Pancreas (tissue), 10 donors: ENCODE measurements at regions not wholly inside any gene's neighbourhood (a gene's known extent, or its start where the extent isn't known, plus 50 kb on each side); places are given as distances from the start of the nearest gene placed in this dataset.

ENCODE experiments used
- ATAC-seq, 4 donors: fragments of 200-7000 bp; cut with Tn5 transposase; one replicate each; pipeline versions ENCODE4 v1.8.0 to v1.9.1; 2020; ENCODE audit warnings: mild to moderate bottlenecking in 4 of 4, moderate library complexity in 4 of 4
- DNase-seq, 6 donors: peaks; one replicate each; pipeline ENCODE4 v3.0.0-alpha.2; 2020
- FAIRE-seq: peaks from 2 replicates; lab custom pipeline; 2012; peaks lifted over from hg19 to GRCh38; lab: Jason Lieb, UNC
- H3K27ac ChIP-seq, 4 donors: fragments of 200-600 bp; sonication (generic); 1 replicate in 3 of 4; 2 replicates in 1 of 4; pipeline versions ENCODE4 v1.5.0 to v1.8.0; 2020
- H3K27me3 ChIP-seq, 4 donors: fragments of 200-600 bp; one replicate each; pipeline ENCODE4 v1.8.0; 2021
- H3K36me3 ChIP-seq, 3 donors: fragments of 200-600 bp; sonication (generic) in 1 of 3; one replicate each; pipeline versions ENCODE4 v1.5.0 to v1.8.0; 2020 to 2021
- H3K4me1 ChIP-seq, 3 donors: fragments of 200-600 bp; one replicate each; pipeline ENCODE4 v1.8.0; 2021
- H3K4me3 ChIP-seq, 4 donors: fragments of 200-600 bp; sonication (generic) in 2 of 4; one replicate each; pipeline versions ENCODE4 v1.5.0 to v1.8.0; 2020 to 2021
- H3K9me3 ChIP-seq, 4 donors: fragments of 200-600 bp; one replicate each; pipeline ENCODE4 v1.8.0; 2021
- WGBS, 2 donors: extraction: QIAGEN DNeasy Blood & Tissue Kit; methylation state at CpG; one replicate each; pipeline ENCODE4 v1.1.7; 2013; 5-methylcytosine and 5-hydroxymethylcytosine counted together
- intact Hi-C, 3 donors: fragments of 100-400 bp; cut with DNase I; formaldehyde crosslinking; loops; one replicate each; pipeline versions ENCODE4 v1.11.1 to v1.14.2; 2022
- TF ChIP-seq, protein P1 (sequence below), 4 donors: fragments of 200-600 bp; sonication (generic) in 3 of 4; IDR thresholded peaks; one replicate each; pipeline versions ENCODE4 v1.5.0 to v1.8.0; 2021; ENCODE audit warnings: antibody characterized with exemption in 4 of 4
- donor health status: healthy with polysubstance abuse.
- donor health status: DM: no; HTN: no; CAD: no; lungs with moderate emphysema.
- donor health status: DM: no; HTN: no; CAD: no.
- donor health status: control.
- donor health status: control.
- donor health status: Bipolar disorder and iron deficiency.
- donor health status: DM: yes; HTN: yes; CAD: no.
- donor health status: DM: no; HTN: no; CAD: no.
- donor health status: DM: no; HTN: no; CAD: no.
- donor health status: DM: yes; HTN: yes; CAD: no.

DNA sequence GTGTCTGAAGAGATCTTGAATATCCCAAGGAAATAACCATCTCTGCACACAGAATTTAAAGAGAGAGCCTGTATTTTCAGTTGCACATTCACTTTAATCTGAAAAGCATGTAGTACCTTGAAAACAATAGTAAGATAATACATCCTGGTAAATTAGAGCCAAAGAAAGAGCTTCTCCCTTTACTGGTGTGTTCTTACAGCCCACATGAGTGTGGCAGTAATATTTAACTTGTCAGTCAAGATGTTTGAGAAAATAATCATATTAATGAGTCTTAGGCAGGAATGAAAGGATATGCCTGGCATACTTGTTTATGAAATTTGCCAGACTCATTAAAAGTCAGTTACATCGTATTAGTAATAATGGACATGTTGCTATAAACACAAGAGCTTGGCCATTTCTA is 908.4 kb upstream of the ADGRL4 start:
- H3K9me3 ChIP-seq: no peaks in the 10 kb centered on the region
- no peak overlapping the region for H3K27ac ChIP-seq
- no peak overlapping the region for H3K4me3 ChIP-seq
- no peaks in the 10 kb centered on the region for H3K27me3 ChIP-seq
- intact Hi-C loops: no loop called here
- TF ChIP-seq, protein P1, sequence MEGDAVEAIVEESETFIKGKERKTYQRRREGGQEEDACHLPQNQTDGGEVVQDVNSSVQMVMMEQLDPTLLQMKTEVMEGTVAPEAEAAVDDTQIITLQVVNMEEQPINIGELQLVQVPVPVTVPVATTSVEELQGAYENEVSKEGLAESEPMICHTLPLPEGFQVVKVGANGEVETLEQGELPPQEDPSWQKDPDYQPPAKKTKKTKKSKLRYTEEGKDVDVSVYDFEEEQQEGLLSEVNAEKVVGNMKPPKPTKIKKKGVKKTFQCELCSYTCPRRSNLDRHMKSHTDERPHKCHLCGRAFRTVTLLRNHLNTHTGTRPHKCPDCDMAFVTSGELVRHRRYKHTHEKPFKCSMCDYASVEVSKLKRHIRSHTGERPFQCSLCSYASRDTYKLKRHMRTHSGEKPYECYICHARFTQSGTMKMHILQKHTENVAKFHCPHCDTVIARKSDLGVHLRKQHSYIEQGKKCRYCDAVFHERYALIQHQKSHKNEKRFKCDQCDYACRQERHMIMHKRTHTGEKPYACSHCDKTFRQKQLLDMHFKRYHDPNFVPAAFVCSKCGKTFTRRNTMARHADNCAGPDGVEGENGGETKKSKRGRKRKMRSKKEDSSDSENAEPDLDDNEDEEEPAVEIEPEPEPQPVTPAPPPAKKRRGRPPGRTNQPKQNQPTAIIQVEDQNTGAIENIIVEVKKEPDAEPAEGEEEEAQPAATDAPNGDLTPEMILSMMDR (IDR thresholded peaks at IDR 0.05): no peak
- no peak for ATAC-seq
- 92% methylated on average over 1 of the region's 1 CpG for WGBS, 2 donors
- no peaks in the 10 kb centered on the region for H3K36me3 ChIP-seq
- no peaks in the 10 kb centered on the region for H3K4me1 ChIP-seq
- DNase-seq: no peak
- no peak for FAIRE-seq

GRCh38 chr1:79912813-79913212 is 906.3 kb upstream of the ADGRL4 start:
- H3K4me1 ChIP-seq: no peaks in the 10 kb centered on the region
- TF ChIP-seq, protein P1 (IDR thresholded peaks at IDR 0.05): no peak
- no peaks in the 10 kb centered on the region for H3K9me3 ChIP-seq
- H3K4me3 ChIP-seq: no peak overlapping the region
- ATAC-seq (no peak), DNase-seq (no peak), FAIRE-seq (no peak)
- no peaks in the 10 kb centered on the region for H3K27me3 ChIP-seq
- 35 to 38% methylated on average over 4 of the region's 4 CpGs for WGBS, 2 donors
- no peaks in the 10 kb centered on the region for H3K36me3 ChIP-seq
- no peak overlapping the region for H3K27ac ChIP-seq
- intact Hi-C loops: no loop called here

- Histone ChIP-seq H3K27ac (no peak overlapping the region), H3K4me3 (no peak overlapping the region), H3K4me1 (no peaks in the 10 kb centered on the region), H3K27me3 (no peaks in the 10 kb centered on the region), H3K9me3 (no peaks in the 10 kb centered on the region), H3K36me3 (no peaks in the 10 kb centered on the region)
- WGBS, 2 donors: 72 to 78% methylated on average over 3 of the region's 3 CpGs
- TF ChIP-seq, protein P1 (IDR thresholded peaks at IDR 0.05): no peak
- intact Hi-C loops: no loop called here
- FAIRE-seq (no peak), DNase-seq (no peak), ATAC-seq (no peak)
Observed at GRCh38 chr1:79903321-79903720, 896.8 kb upstream of the ADGRL4 start.

DNA sequence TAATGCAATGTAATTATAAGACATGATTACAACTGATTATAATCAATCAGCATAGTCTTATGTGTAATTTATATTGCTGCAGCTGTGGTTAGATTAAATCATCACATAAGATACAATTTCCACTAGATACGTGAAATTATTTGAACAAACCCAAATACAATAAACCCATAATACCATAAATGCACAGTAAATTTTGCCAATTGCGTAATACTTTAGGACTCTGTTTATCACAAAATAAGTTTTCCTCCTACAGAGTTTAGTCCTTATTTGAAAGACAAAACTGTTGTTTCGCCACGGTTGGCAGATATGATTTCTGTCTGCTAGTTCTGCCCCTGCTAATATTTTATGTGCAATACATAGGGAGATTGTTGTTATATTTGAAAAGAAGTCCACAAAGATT is 895.9 kb upstream of the ADGRL4 start:
- intact Hi-C loops: no loop called here
- H3K9me3 ChIP-seq: no peaks in the 10 kb centered on the region
- ATAC-seq (no peak), DNase-seq (no peak), FAIRE-seq (no peak)
- no peaks in the 10 kb centered on the region for H3K27me3 ChIP-seq
- H3K36me3 ChIP-seq: no peaks in the 10 kb centered on the region
- TF ChIP-seq, protein P1 (IDR thresholded peaks at IDR 0.05): no peak
- no peak overlapping the region for H3K4me3 ChIP-seq
- WGBS, 2 donors: 83 to 87% methylated on average over 4 of the region's 4 CpGs
- no peaks in the 10 kb centered on the region for H3K4me1 ChIP-seq
- no peak overlapping the region for H3K27ac ChIP-seq

- intact Hi-C loops: no loop called here
- Histone ChIP-seq H3K4me1 (no peaks in the 10 kb centered on the region), H3K36me3 (no peaks in the 10 kb centered on the region), H3K27me3 (no peaks in the 10 kb centered on the region), H3K27ac (no peak overlapping the region), H3K9me3 (no peaks in the 10 kb centered on the region), H3K4me3 (no peak overlapping the region)
- 66 to 77% methylated on average over 4 of the region's 4 CpGs for WGBS, 2 donors
- DNase-seq (no peak), ATAC-seq (no peak), FAIRE-seq (no peak)
- TF ChIP-seq, protein P1 (IDR thresholded peaks at IDR 0.05): no peak
Observed at GRCh38 chr1:79899914-79900313, 893.4 kb upstream of the ADGRL4 start.
